ENCODE measurements at regions not wholly inside any gene's neighbourhood (a gene's known extent, or its start where the extent isn't known, plus 50 kb on each side); places are given as distances from the start of the nearest gene placed in this dataset.

DNA sequence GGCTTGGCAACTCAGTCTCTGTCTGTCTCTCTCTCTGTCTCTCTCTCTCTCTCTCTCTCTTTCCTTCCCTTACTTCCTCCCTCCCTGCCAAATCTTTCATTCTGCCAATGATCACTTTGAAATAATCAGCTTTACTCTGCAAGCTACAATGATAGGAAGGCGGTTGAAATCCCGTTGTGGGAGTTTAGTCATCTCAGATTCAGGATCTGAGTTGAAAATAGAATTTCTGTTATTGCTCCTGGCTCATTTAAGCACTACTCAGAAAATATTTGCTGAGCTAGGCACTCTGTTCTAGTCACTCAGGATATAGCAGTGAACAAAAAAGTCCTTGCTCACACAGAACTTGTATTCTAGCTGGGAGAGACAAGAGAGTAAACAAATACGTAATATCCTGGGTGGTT, 56.3 kb upstream of the DCTD start:
- ChIA-PET POLR2A (no interaction called here), CTCF (no interaction called here)
- TF ChIP-seq, protein P1, sequence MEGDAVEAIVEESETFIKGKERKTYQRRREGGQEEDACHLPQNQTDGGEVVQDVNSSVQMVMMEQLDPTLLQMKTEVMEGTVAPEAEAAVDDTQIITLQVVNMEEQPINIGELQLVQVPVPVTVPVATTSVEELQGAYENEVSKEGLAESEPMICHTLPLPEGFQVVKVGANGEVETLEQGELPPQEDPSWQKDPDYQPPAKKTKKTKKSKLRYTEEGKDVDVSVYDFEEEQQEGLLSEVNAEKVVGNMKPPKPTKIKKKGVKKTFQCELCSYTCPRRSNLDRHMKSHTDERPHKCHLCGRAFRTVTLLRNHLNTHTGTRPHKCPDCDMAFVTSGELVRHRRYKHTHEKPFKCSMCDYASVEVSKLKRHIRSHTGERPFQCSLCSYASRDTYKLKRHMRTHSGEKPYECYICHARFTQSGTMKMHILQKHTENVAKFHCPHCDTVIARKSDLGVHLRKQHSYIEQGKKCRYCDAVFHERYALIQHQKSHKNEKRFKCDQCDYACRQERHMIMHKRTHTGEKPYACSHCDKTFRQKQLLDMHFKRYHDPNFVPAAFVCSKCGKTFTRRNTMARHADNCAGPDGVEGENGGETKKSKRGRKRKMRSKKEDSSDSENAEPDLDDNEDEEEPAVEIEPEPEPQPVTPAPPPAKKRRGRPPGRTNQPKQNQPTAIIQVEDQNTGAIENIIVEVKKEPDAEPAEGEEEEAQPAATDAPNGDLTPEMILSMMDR (IDR thresholded peaks at IDR 0.05; ENCODE audit: insufficient read depth, low read depth, low read length) = no peak
- DNase-seq (ENCODE audit: low read depth) = no peak
- H3K27me3 ChIP-seq (ENCODE audit: control insufficient read depth, insufficient read depth, low read length) = no peaks in the 10 kb centered on the region
- H3K36me3 ChIP-seq (ENCODE audit: control insufficient read depth, insufficient read depth, low read length) = no peaks in the 10 kb centered on the region
- H3K4me3 ChIP-seq (ENCODE audit: low read depth, low read length) = no peak overlapping the region

DNA sequence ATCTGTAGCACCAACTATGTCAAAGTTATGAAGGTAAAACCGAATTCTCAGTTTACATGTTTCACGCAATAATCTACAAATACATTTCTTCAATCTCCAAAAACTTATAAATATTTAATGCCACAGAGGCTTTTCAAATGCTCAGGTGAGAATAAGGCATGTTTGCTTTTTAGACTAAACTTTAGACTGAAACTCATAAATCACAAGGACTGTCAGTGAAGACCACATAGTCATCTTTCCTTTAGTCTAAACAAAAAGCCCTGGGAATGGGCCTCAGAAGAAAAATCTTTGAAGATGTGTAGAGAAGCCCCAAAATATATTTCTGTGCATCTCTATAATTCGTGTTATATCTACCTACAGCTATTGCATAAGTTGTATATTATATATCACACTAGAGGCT, 54.5 kb upstream of the DCTD start:
- TF ChIP-seq, protein P1 (IDR thresholded peaks at IDR 0.05; ENCODE audit: insufficient read depth, low read depth, low read length) = no peak
- no peak overlapping the region for H3K4me3 ChIP-seq (ENCODE audit: low read depth, low read length)
- ChIA-PET CTCF (no interaction called here), POLR2A (no interaction called here)
- H3K36me3 ChIP-seq (ENCODE audit: control insufficient read depth, insufficient read depth, low read length) = no peaks in the 10 kb centered on the region
- no peak for DNase-seq (ENCODE audit: low read depth)
- H3K27me3 ChIP-seq (ENCODE audit: control insufficient read depth, insufficient read depth, low read length) = no peaks in the 10 kb centered on the region

DNA sequence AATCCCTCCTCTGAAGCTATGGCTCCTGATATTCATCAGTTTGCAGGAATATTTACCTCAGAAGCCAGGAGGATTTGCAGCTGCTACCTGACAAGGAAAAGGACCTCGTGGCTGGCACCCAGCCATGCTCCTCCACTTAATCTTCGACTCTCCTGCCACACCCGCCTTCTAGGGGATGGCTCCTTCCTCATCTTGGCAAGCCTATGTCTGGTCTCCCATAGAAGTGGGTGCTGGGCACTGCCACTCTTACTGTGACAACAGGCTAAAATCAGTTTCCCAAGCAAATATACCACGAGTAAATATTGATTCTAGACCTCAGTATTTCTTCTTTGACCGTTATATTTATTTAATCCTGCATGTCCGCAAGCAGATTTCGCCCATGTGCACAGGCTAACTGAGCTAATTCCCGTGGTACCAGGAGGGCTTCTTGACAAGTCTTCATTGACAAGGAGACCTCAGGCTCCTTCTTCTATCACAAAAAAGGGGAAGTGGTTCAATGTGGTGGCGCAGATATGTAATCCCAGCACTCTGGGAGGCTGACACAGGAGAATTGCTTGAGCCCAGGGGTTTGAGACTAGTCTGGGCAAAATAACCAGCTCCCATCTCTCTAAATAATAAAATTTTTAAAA, 52.6 kb upstream of the DCTD start:
- POLR2A ChIA-PET = no interaction called here
- no peak for DNase-seq (ENCODE audit: low read depth)
- Histone ChIP-seq H3K4me3 (ENCODE audit: low read depth, low read length) (no peak overlapping the region), H3K27me3 (ENCODE audit: control insufficient read depth, insufficient read depth, low read length) (no peaks in the 10 kb centered on the region), H3K36me3 (ENCODE audit: control insufficient read depth, insufficient read depth, low read length) (no peaks in the 10 kb centered on the region)
- CTCF ChIA-PET = interaction anchor here (1.7 kb wide), 1 partner anchor 14 kb away, joined by 8 read pairs; no protein-coding TSS in a partner anchor
- TF ChIP-seq, protein P1 (IDR thresholded peaks at IDR 0.05; ENCODE audit: insufficient read depth, low read depth, low read length) = no peak

DNA sequence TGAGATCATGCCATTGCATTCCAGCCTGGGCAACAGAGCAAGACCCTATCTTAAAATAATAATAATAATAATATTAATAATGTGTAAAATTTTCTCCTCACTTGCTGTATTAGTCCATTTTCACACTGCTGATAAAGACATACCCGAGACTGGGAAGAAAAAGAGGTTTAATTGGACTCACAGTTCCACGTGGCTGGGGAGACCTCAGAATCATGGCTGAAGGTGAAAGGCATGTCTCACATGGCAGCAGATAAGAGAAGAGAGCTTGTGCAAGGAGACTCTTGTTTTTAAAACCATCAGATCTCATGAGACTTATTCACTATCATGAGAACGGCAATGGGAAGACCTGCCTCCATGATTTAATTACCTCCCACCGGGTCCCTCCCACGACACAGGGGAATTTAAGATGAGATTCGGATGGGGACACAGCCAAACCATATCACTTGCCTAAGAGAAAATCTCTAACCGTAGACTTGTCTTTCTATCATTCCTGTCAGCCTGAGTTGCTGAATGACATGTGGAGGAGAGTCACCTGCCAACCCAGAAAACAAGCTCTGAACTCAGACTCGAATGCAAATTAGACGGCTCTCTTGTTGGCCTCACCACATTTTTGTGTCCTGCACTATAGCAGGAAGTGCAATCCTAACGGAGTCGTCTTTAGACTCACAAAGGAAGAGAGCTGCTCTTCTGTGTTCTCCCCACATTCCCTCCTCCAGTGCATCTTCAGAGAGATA, 51.9 kb upstream of the DCTD start:
- H3K4me3 ChIP-seq (ENCODE audit: low read depth, low read length) = no peak overlapping the region
- POLR2A ChIA-PET = no interaction called here
- no peaks in the 10 kb centered on the region for H3K27me3 ChIP-seq (ENCODE audit: control insufficient read depth, insufficient read depth, low read length)
- no peak for DNase-seq (ENCODE audit: low read depth)
- no peaks in the 10 kb centered on the region for H3K36me3 ChIP-seq (ENCODE audit: control insufficient read depth, insufficient read depth, low read length)
- CTCF ChIA-PET = interaction anchor here (1.7 kb wide), 1 partner anchor 13 kb away, joined by 8 read pairs; no protein-coding TSS in a partner anchor
- TF ChIP-seq, protein P1 (IDR thresholded peaks at IDR 0.05; ENCODE audit: insufficient read depth, low read depth, low read length) = no peak

GRCh38 chr4:182967403-182967802, 50.2 kb upstream of the DCTD start:
- Histone ChIP-seq H3K4me3 (ENCODE audit: low read depth, low read length) (no peak overlapping the region), H3K36me3 (ENCODE audit: control insufficient read depth, insufficient read depth, low read length) (no peaks in the 10 kb centered on the region), H3K27me3 (ENCODE audit: control insufficient read depth, insufficient read depth, low read length) (no peaks in the 10 kb centered on the region)
- POLR2A ChIA-PET = no interaction called here
- TF ChIP-seq, protein P1 (IDR thresholded peaks at IDR 0.05; ENCODE audit: insufficient read depth, low read depth, low read length) = no peak
- no peak for DNase-seq (ENCODE audit: low read depth)
- CTCF ChIA-PET = no interaction called here
